GM19240 (cell line): ENCODE measurements at regions not wholly inside any gene's neighbourhood (a gene's known extent, or its start where the extent isn't known, plus 50 kb on each side); places are given as distances from the start of the nearest gene placed in this dataset.
"Not testable (repeated sequence)": the region's sequence is repeated elsewhere in the genome, so short reads cannot be mapped to it uniquely, and the experiment has no call there.

Source experiments
- DNase-seq: peaks from one replicate; pipeline ENCODE4 v3.0.0; 2011; ENCODE audit warnings: low spot score; ENCODE audit not compliant: insufficient read length

- DNase-seq, result no peak
Observed at GRCh38 chr19:14328406-14328805, 52.8 kb upstream of the ADGRE5 start.

DNA sequence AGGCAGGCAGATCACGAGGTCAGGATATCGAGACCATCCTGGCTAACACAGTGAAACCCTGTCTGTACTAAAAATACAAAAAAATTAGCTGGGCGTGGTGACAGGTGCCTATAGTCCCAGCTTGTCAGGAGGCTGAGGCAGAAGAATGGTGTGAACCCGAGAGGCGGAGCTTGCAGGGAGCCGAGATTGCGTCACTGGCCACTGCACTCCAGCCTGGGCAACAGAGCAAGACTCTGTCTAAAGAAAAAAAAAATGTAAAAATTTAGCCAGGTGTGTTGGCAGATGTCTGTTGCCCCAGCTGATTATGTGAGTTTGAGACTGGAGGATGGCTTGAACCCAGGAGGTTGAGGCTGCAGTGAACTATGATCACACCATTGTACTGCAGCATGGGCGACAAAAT is 54.2 kb upstream of the ADGRE5 start:
- not testable (repeated sequence) for DNase-seq

DNA sequence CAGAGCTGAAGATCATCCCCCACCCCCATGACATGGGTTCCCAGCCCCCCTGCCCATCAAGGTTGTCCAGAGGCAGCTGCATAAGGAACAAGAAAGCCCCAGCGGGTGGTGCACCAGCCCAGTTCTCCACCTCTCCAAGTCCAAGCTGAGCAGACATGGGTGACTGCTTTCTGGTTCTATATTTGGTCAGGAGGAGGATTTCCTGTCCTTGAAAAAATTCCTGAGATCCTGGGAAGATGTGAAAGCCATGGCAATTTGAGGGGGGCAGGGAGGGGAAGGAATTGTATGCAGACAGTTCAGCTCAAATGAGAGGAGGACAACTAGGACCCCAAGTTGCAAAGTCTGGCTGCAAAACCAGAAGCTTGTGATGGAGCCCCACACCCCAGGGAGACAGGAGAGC is 55.4 kb upstream of the ADGRE5 start:
- DNase-seq, result no peak

GRCh38 chr19:14325134-14325533 is 56.1 kb upstream of the ADGRE5 start:
- DNase-seq, result no peak

DNA sequence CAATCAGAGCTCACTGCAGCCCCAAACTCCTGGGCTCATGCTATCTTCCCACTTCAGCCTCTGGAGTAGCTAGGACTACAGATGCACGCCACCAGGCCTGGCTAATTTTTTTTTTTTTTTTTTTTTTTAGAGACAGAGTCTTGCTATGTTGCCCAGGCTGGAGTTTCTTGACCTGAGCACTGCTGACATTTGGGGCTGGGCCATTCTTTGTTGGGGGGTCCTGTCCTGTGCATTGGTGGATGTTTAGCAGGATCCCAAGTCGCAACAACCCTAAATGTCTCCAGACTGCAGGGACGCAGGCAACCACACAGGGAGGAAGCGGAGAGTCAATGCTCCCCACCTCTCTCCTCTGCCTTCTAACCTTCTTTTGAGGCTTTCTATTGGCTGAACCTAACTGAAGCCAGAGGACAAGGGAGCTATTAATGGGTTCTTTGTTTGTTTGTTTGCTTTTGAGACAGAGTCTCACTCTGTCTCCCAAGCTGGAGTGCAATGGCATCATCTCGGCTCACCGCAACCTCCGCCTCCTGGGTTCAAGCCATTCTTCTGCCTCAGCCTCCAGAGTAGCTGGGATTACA is 58.3 kb upstream of the ADGRE5 start:
- DNase-seq, result no peak

DNA sequence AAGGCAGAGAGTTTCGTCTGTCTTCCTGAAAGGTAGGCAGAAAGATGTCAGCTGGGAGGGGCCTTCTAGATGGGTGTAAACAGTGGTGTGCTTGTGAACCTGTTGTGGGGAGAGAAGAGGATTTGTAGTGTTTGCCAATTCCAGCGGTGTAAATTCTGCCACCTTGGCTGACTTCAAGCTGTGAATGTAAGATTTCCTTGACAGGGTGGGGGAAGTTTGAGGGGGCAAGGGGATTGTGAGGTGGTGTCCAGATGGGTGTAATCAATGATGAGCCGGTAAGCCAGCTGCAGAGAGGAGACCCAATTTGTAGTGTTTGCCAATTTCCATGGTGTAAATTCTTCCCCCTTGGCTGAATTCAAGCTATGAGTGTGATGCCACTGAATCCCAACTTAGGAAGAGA is 61.0 kb upstream of the ADGRE5 start:
- DNase-seq, result no peak

DNA sequence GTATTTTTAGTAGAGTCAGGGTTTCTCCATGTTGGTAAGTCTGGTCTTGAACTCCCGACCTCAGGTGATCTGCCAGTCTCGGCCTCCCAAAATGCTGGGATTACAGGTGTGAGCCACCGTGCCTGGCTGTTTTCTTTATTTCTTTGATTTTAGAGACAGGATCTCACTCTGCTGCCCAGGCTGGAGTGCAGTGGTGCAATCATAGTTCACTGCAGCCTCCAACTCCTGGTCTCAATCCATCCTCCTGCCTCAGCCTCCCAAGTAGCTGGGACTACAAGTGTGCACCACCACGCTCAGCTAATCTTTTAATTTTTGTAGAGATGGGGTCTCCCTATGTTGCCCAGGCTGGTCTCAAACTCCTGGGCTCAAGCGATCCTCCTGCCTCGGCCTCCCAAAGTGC is 61.5 kb upstream of the ADGRE5 start:
- not testable (repeated sequence) for DNase-seq

GRCh38 chr19:14318873-14319272 is 62.4 kb upstream of the ADGRE5 start:
- no peak for DNase-seq

GRCh38 chr19:14317157-14317556 is 64.1 kb upstream of the ADGRE5 start:
- no peak for DNase-seq

GRCh38 chr19:14315433-14315832 is 65.8 kb upstream of the ADGRE5 start:
- no peak for DNase-seq

GRCh38 chr19:14310055-14310454 is 71.2 kb upstream of the ADGRE5 start:
- DNase-seq, result no peak

GRCh38 chr19:14305706-14306105 is 75.5 kb upstream of the ADGRE5 start:
- no peak for DNase-seq

DNA sequence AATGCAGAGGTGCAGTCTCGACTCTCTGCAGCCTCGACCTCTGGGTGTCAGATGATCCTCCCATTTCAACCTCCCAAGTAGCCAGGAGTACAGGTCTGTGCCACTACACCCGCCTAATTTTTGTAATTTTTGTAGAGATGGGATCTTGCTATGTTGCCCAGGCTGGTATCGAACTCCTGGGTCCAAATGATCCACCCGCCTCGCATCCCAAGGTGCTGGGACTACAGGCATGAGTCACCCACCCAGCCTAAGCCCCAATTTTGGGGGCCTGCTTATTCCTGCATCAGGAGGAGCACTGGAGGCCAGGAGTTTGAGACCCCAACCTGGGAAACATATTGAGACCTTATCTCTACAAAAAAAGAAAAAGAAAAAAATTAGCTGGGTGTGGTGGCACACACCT is 80.1 kb upstream of the ADGRE5 start:
- DNase-seq, result no peak

- DNase-seq, result no peak
Observed at GRCh38 chr19:14300303-14300702, 80.9 kb upstream of the ADGRE5 start.

- not testable (repeated sequence) for DNase-seq
Observed at GRCh38 chr19:14299224-14299827, 81.9 kb upstream of the ADGRE5 start.

DNA sequence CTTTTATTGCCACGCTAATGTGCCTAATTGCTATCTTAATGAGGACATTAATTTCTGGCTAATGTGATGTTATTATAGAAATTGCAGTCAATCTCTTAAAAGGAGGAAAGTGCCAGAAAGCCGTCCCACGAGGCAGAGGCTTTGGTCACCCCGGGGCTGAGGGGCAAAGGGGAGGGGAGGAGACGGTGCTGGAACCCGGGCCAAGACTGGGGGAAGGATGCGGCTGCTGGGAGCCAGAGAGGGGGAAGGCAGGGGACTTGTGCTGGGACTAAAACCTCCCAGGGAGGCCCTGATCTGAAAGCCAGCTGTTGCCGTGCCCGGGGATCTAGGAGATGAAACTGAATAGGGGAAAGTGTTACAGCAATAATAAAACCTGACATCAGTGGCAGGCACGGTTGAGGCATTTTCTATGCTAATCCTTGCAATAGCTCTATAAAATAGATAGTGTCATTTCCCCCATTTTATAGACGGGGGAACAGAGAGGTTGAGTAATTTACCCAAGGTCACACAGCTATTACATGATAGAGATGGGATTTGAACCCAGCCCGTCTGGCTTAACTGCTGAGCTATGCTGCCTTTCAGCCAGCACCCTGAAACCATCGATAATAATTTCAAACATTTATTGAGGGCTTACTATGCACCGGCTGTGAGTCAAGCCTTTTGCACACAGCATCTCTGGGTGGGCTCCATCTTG is 83.2 kb upstream of the ADGRE5 start:
- not testable (repeated sequence) for DNase-seq

GRCh38 chr19:14294974-14295373 is 86.3 kb upstream of the ADGRE5 start:
- DNase-seq, result not testable (repeated sequence)

DNA sequence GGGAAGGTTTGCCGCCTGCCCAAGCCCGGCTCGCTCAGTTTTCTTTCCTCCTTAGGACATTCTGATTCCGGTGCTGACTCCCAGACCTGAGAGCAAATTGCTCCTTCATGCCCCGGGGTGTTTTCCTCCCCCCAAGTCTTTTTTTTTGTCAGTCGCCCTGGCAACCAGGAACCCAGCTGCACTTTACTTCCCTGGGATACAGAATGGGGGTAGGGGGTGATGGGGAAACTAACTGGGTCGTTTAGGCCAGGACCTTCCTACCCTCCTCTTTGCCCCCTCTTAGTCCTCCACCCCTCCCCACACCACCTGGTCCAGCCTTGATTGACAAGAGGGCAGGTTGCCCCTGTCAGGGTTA is 87.5 kb upstream of the ADGRE5 start:
- not testable (repeated sequence) for DNase-seq

- not testable (repeated sequence) for DNase-seq
Observed at GRCh38 chr19:14293101-14293815, 87.3 kb upstream of the ADGRL1 start.

GRCh38 chr19:14289810-14290209 is 83.8 kb upstream of the ADGRL1 start:
- DNase-seq, result not testable (repeated sequence)

- not testable (repeated sequence) for DNase-seq
Observed at GRCh38 chr19:14287837-14288236, 81.9 kb upstream of the ADGRL1 start.

DNA sequence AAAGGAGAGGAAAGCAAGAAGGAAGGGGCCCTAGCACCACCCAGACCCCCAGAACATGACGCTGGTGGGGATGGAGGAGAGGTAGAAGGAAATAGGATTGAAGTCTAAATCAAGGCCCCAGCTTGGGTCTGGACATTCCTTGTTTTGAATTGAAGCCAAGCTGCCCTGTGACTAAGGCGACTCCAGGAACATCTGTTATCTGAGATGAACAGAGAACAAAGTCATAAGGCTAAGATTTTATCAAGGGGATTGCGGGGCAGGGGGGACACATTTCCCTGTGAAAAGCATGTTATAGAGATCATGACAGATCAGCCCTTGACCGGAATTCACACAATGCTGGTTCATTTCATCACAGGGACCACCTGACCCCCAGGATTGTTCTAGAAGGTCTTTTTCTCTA is 80.6 kb upstream of the ADGRL1 start:
- not testable (repeated sequence) for DNase-seq
